NCI-H748 (cell line): ENCODE measurements at regions not wholly inside any gene's neighbourhood (a gene's known extent, or its start where the extent isn't known, plus 50 kb on each side); places are given as distances from the start of the nearest gene placed in this dataset.
A peak's percentile ranks its signal among the peaks of the same experiment; 100 is the strongest.
"Not testable (repeated sequence)": the region's sequence is repeated elsewhere in the genome, so short reads cannot be mapped to it uniquely, and the experiment has no call there.

Experiments used
- DNase-seq: peaks from one replicate; lab custom pipeline; 2025; ENCODE audit not compliant: unreplicated experiment; lab: John Stamatoyannopoulos, UW

- DNase-seq = peak; percentile 10
Observed at GRCh38 chr3:5731100-5731499, 543.6 kb downstream of the EDEM1 start.

GRCh38 chr3:5732081-5732480, 544.6 kb downstream of the EDEM1 start:
- no peak for DNase-seq

- DNase-seq = no peak
Observed at GRCh38 chr3:5733995-5734394, 546.5 kb downstream of the EDEM1 start.

GRCh38 chr3:5735896-5736295, 548.4 kb downstream of the EDEM1 start:
- no peak for DNase-seq

- DNase-seq = no peak
Observed at GRCh38 chr3:5739299-5739935, 551.9 kb downstream of the EDEM1 start.

GRCh38 chr3:5739949-5740348, 552.4 kb downstream of the EDEM1 start:
- no peak for DNase-seq

GRCh38 chr3:5741017-5741416, 553.5 kb downstream of the EDEM1 start:
- DNase-seq = no peak

GRCh38 chr3:5750091-5750490, 562.6 kb downstream of the EDEM1 start:
- DNase-seq = no peak

GRCh38 chr3:5750874-5751640, 563.5 kb downstream of the EDEM1 start:
- DNase-seq = no peak

GRCh38 chr3:5754602-5755001, 567.1 kb downstream of the EDEM1 start:
- no peak for DNase-seq

GRCh38 chr3:5756443-5756842, 568.9 kb downstream of the EDEM1 start:
- DNase-seq = no peak

- no peak for DNase-seq
Observed at GRCh38 chr3:5757213-5757804, 569.8 kb downstream of the EDEM1 start.

GRCh38 chr3:5758699-5759098, 571.2 kb downstream of the EDEM1 start:
- DNase-seq = no peak

- DNase-seq = no peak
Observed at GRCh38 chr3:5762506-5762905, 575.0 kb downstream of the EDEM1 start.

- no peak for DNase-seq
Observed at GRCh38 chr3:5766848-5767247, 579.3 kb downstream of the EDEM1 start.

GRCh38 chr3:5767304-5767703, 579.8 kb downstream of the EDEM1 start:
- no peak for DNase-seq

GRCh38 chr3:5768281-5768945, 580.9 kb downstream of the EDEM1 start:
- no peak for DNase-seq

- DNase-seq = no peak
Observed at GRCh38 chr3:5769825-5770224, 582.3 kb downstream of the EDEM1 start.

GRCh38 chr3:5774337-5774736, 586.8 kb downstream of the EDEM1 start:
- DNase-seq = no peak

GRCh38 chr3:5775100-5775499, 587.6 kb downstream of the EDEM1 start:
- DNase-seq = not testable (repeated sequence)

GRCh38 chr3:5784690-5785089, 597.2 kb downstream of the EDEM1 start:
- peak; percentile 91 for DNase-seq
